ENCODE measurements at regions not wholly inside any gene's neighbourhood (a gene's known extent, or its start where the extent isn't known, plus 50 kb on each side); places are given as distances from the start of the nearest gene placed in this dataset.

DNA sequence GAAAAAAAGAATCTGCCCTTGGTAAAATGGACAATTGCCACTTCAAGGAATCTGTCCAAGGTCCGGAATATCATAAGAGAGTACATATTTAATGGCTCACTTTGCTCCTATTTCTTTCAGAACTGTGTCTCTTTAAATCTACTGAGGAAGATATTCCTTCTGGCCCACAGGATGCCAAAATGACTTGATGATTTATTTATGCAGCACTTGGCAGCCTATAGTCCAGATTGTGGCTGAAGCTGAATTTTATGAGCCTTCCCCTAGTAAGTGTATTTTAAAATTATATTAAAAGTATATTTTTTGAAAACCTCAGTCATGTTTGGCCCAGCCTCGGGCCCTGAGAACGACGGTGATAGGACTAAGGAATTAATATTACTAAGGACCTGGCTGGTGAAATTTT, 465.1 kb upstream of the HNRNPA3 start:
- TF ChIP-seq, protein P1, sequence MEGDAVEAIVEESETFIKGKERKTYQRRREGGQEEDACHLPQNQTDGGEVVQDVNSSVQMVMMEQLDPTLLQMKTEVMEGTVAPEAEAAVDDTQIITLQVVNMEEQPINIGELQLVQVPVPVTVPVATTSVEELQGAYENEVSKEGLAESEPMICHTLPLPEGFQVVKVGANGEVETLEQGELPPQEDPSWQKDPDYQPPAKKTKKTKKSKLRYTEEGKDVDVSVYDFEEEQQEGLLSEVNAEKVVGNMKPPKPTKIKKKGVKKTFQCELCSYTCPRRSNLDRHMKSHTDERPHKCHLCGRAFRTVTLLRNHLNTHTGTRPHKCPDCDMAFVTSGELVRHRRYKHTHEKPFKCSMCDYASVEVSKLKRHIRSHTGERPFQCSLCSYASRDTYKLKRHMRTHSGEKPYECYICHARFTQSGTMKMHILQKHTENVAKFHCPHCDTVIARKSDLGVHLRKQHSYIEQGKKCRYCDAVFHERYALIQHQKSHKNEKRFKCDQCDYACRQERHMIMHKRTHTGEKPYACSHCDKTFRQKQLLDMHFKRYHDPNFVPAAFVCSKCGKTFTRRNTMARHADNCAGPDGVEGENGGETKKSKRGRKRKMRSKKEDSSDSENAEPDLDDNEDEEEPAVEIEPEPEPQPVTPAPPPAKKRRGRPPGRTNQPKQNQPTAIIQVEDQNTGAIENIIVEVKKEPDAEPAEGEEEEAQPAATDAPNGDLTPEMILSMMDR (IDR thresholded peaks at IDR 0.05; ENCODE audit: low read depth, low read length), result no peak
- H3K9me3 ChIP-seq, result no peaks in the 10 kb centered on the region
- no peaks in the 10 kb centered on the region for H3K36me3 ChIP-seq
- H3K27me3 ChIP-seq, result no peaks in the 10 kb centered on the region
- H3K4me1 ChIP-seq, result peaks cover 3% of the 10 kb centered on the region; the same call in 1 of the 2 replicates
- H3K4me3 ChIP-seq (ENCODE audit: low read depth, low read length), result no peak overlapping the region
- DNase-seq, result no peak

DNA sequence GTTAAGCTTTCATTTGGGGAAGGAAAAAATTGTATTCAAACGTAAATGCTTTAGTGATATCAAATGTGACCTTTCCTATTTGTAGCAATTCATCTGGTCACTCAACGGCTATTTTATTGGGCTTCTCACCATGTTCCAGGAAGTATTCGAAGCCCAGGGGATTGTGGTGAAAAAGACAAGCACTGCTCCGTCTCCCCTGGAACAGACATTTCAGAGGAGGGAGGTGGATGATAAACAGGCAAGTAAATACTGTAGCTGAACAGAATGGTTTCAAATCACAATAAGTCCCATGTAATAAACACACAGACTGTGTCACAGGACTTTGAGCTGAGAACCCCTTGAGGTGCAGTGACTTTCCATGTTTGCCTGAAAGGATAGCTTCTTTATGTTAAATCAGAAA, 464.7 kb upstream of the HNRNPA3 start:
- no peak for DNase-seq
- H3K9me3 ChIP-seq, result no peaks in the 10 kb centered on the region
- peaks cover 3% of the 10 kb centered on the region; the same call in 1 of the 2 replicates for H3K4me1 ChIP-seq
- H3K27me3 ChIP-seq, result no peaks in the 10 kb centered on the region
- TF ChIP-seq, protein P1 (IDR thresholded peaks at IDR 0.05; ENCODE audit: low read depth, low read length), result no peak
- H3K36me3 ChIP-seq, result no peaks in the 10 kb centered on the region
- H3K4me3 ChIP-seq (ENCODE audit: low read depth, low read length), result no peak overlapping the region

DNA sequence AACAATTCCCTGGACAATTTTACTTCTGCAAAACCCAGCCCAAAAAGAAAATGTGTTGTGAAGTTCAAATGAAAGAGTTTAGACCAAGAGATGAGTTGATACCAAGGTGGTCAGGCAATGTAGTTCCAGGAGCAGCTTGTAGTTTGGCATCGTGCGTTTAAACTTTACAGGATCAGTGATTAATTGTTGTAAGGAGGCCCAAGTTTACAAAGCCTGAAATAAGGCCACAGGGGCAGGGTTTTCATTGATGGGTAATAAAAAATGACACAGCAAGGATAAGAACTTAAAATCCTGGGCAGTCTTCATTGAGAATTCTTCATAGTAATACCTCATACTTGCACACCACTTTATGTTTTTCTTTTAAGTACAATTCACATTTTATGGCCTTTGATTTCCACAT, 463.9 kb upstream of the HNRNPA3 start:
- H3K27me3 ChIP-seq, result no peaks in the 10 kb centered on the region
- H3K9me3 ChIP-seq, result no peaks in the 10 kb centered on the region
- no peak for DNase-seq
- H3K4me3 ChIP-seq (ENCODE audit: low read depth, low read length), result no peak overlapping the region
- TF ChIP-seq, protein P1 (IDR thresholded peaks at IDR 0.05; ENCODE audit: low read depth, low read length), result no peak
- no peaks in the 10 kb centered on the region for H3K36me3 ChIP-seq
- H3K4me1 ChIP-seq, result peaks cover 2% of the 10 kb centered on the region; the same call in 1 of the 2 replicates

DNA sequence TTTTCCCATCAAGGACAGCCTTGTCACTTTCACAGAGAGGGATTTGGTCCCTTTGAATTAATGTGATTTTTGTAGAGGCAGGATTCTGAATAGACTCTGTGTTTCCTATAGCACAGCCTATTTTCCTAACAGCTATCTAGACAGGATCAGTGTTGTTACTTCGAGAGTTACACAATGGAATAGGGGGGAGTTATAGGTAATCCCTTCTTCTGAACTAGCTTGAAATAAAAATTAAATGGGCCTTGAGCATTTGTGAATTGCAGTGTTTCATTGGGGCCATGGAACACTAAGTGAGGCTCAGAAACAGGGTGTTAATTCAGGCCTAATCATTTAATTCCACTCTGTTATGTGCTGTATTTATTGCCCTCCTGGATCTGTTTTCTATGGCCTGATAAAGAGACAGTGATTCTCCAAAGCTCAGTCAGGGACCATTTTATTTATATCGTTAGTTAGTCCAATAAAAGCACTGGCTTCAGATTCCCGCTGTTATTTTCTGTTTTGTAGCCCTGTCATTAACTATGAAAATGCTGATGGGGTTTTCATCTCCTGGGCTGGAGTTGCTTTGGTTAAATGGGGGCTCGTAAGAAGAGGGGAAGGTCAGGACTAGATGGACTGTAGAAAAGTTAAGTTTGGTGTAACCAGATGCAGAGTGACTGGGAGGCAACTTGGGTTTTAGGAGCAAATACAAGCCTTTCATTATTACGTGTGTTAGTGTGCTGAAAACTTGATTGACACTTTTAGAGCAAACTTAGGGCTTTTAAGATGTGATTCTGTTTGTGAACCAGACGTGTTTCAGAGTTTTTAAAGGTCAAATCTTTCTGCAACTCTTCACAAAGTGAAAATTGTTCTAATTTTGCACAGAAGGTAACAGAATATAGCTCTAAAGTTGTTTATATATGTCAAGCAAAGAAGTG, 461.0 kb upstream of the HNRNPA3 start:
- no peaks in the 10 kb centered on the region for H3K9me3 ChIP-seq
- no peak for DNase-seq
- no peaks in the 10 kb centered on the region for H3K27me3 ChIP-seq
- H3K4me1 ChIP-seq, result no peaks in the 10 kb centered on the region
- TF ChIP-seq, protein P1 (IDR thresholded peaks at IDR 0.05; ENCODE audit: low read depth, low read length), result no peak
- H3K36me3 ChIP-seq, result no peaks in the 10 kb centered on the region
- no peak overlapping the region for H3K4me3 ChIP-seq (ENCODE audit: low read depth, low read length)

DNA sequence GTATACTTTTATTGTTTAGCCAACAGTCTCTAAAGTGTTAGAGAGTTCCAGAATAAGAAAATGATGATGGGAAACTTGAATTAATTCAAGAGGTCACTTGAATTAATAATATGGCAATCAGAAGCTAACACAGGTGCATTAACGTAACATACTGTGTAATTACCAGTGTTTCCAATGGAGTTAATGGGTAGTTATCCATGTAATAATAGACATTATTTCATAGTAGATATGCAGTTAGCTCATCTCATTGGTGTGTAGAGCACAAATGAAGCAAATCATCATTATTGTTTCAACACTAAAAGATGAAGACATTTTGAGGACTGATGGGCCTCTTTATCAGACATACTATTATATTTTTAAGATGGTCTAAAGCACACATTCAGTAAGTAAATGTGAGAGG, 460.3 kb upstream of the HNRNPA3 start:
- H3K4me3 ChIP-seq (ENCODE audit: low read depth, low read length), result no peak overlapping the region
- no peak for DNase-seq
- no peaks in the 10 kb centered on the region for H3K9me3 ChIP-seq
- TF ChIP-seq, protein P1 (IDR thresholded peaks at IDR 0.05; ENCODE audit: low read depth, low read length), result no peak
- no peaks in the 10 kb centered on the region for H3K36me3 ChIP-seq
- H3K27me3 ChIP-seq, result no peaks in the 10 kb centered on the region
- H3K4me1 ChIP-seq, result no peaks in the 10 kb centered on the region

DNA sequence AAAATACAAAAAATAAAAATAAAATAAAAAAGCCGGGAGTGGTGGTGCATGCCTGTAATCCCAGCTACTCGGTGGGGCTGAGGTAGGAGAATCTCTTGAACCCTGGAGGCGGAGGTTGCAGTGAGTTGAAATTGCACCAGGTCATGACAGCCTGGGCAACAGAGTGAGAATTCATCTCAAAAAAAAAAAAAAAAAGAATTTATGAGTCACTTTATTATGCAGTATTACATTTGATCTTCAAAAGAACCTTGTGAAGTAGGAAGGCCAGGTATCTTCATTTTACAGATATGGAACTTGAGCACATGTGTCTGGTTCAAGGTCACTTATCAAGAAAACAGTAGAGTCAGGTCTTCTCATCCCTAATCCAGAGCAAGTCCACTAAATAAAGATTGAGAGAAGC, 459.4 kb upstream of the HNRNPA3 start:
- no peak for DNase-seq
- Histone ChIP-seq H3K27me3 (no peaks in the 10 kb centered on the region), H3K9me3 (no peaks in the 10 kb centered on the region), H3K4me3 (ENCODE audit: low read depth, low read length) (no peak overlapping the region), H3K4me1 (no peaks in the 10 kb centered on the region), H3K36me3 (no peaks in the 10 kb centered on the region)
- TF ChIP-seq, protein P1 (IDR thresholded peaks at IDR 0.05; ENCODE audit: low read depth, low read length), result no peak
